ENCODE measurements at regions not wholly inside any gene's neighbourhood (a gene's known extent, or its start where the extent isn't known, plus 50 kb on each side); places are given as distances from the start of the nearest gene placed in this dataset.
"Not testable (repeated sequence)": the region's sequence is repeated elsewhere in the genome, so short reads cannot be mapped to it uniquely, and the experiment has no call there.

- no peak for TF ChIP-seq CTCF (IDR thresholded peaks at IDR 0.05; ENCODE audit: extremely low read depth, insufficient read depth, missing control alignments)
- DNase-seq (ENCODE audit: low spot score): no peak
- in situ Hi-C loops (cut with MboI; ENCODE audit: low pct_unique_long_range_greater_than_20kb, low sequenced_read_pairs, unreplicated experiment): no loop called here
Observed at GRCh38 chr15:95626501-95627361, 703.8 kb upstream of the NR2F2 start.

- TF ChIP-seq CTCF (IDR thresholded peaks at IDR 0.05; ENCODE audit: extremely low read depth, insufficient read depth, missing control alignments): no peak
- in situ Hi-C loops (cut with MboI; ENCODE audit: low pct_unique_long_range_greater_than_20kb, low sequenced_read_pairs, unreplicated experiment): no loop called here
- DNase-seq (ENCODE audit: low spot score): no peak
Observed at GRCh38 chr15:95629503-95630168, 700.9 kb upstream of the NR2F2 start.

- no peak for TF ChIP-seq CTCF (IDR thresholded peaks at IDR 0.05; ENCODE audit: extremely low read depth, insufficient read depth, missing control alignments)
- DNase-seq (ENCODE audit: low spot score): no peak
- in situ Hi-C loops (cut with MboI; ENCODE audit: low pct_unique_long_range_greater_than_20kb, low sequenced_read_pairs, unreplicated experiment): no loop called here
Observed at GRCh38 chr15:95630683-95631082, 699.8 kb upstream of the NR2F2 start.

GRCh38 chr15:95635666-95636065, 694.8 kb upstream of the NR2F2 start:
- in situ Hi-C loops (cut with MboI; ENCODE audit: low pct_unique_long_range_greater_than_20kb, low sequenced_read_pairs, unreplicated experiment): no loop called here
- no peak for DNase-seq (ENCODE audit: low spot score)
- no peak for TF ChIP-seq CTCF (IDR thresholded peaks at IDR 0.05; ENCODE audit: extremely low read depth, insufficient read depth, missing control alignments)

- DNase-seq (ENCODE audit: low spot score): no peak
- TF ChIP-seq CTCF (IDR thresholded peaks at IDR 0.05; ENCODE audit: extremely low read depth, insufficient read depth, missing control alignments): no peak
- in situ Hi-C loops (cut with MboI; ENCODE audit: low pct_unique_long_range_greater_than_20kb, low sequenced_read_pairs, unreplicated experiment): no loop called here
Observed at GRCh38 chr15:95636107-95636506, 694.4 kb upstream of the NR2F2 start.

- in situ Hi-C loops (cut with MboI; ENCODE audit: low pct_unique_long_range_greater_than_20kb, low sequenced_read_pairs, unreplicated experiment); DNase-seq (ENCODE audit: low spot score): not testable (repeated sequence)
Observed at GRCh38 chr15:95637234-95637633, 693.3 kb upstream of the NR2F2 start.

- no peak for TF ChIP-seq CTCF (IDR thresholded peaks at IDR 0.05; ENCODE audit: extremely low read depth, insufficient read depth, missing control alignments)
- DNase-seq (ENCODE audit: low spot score): no peak
- in situ Hi-C loops (cut with MboI; ENCODE audit: low pct_unique_long_range_greater_than_20kb, low sequenced_read_pairs, unreplicated experiment): no loop called here
Observed at GRCh38 chr15:95639208-95639607, 691.3 kb upstream of the NR2F2 start.
